ENCODE measurements at regions not wholly inside any gene's neighbourhood (a gene's known extent, or its start where the extent isn't known, plus 50 kb on each side); places are given as distances from the start of the nearest gene placed in this dataset.

DNA sequence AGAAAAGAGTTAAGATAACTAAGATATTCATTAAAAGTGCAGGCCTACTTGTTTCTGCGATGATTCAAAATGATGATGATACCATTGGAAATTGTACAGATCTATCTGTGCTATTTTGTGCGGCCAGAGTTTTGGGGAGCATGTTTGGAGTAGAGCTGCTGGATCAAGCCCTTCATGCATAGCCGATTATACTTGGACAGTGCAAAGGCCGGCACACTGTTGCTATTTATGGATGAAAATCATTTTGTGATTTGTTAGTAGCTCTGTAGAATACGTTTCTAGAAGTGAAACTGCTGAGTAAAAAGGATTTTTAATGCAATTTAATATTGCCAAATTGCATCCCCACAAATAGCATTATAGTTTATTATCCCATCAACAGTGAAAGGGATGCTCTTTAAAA is 82.1 kb upstream of the NMUR2 start:
- no peaks in the 10 kb centered on the region for H4K20me1 ChIP-seq (ENCODE audit: control insufficient read depth, insufficient read depth)
- no peak for DNase-seq (ENCODE audit: low read depth, low spot score)
- H2AFZ ChIP-seq (ENCODE audit: control insufficient read depth, low read depth, low read length): no peak overlapping the region
- TF ChIP-seq RBBP5 (conservative IDR thresholded peaks at IDR 0.05): no peak
- no peak for TF ChIP-seq HDAC6 (IDR thresholded peaks at IDR 0.05; ENCODE audit: unreplicated experiment)
- TF ChIP-seq, protein P1, sequence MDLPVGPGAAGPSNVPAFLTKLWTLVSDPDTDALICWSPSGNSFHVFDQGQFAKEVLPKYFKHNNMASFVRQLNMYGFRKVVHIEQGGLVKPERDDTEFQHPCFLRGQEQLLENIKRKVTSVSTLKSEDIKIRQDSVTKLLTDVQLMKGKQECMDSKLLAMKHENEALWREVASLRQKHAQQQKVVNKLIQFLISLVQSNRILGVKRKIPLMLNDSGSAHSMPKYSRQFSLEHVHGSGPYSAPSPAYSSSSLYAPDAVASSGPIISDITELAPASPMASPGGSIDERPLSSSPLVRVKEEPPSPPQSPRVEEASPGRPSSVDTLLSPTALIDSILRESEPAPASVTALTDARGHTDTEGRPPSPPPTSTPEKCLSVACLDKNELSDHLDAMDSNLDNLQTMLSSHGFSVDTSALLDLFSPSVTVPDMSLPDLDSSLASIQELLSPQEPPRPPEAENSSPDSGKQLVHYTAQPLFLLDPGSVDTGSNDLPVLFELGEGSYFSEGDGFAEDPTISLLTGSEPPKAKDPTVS (IDR thresholded peaks at IDR 0.05; ENCODE audit: low read depth, low read length): no peak
- TF ChIP-seq, protein P2, sequence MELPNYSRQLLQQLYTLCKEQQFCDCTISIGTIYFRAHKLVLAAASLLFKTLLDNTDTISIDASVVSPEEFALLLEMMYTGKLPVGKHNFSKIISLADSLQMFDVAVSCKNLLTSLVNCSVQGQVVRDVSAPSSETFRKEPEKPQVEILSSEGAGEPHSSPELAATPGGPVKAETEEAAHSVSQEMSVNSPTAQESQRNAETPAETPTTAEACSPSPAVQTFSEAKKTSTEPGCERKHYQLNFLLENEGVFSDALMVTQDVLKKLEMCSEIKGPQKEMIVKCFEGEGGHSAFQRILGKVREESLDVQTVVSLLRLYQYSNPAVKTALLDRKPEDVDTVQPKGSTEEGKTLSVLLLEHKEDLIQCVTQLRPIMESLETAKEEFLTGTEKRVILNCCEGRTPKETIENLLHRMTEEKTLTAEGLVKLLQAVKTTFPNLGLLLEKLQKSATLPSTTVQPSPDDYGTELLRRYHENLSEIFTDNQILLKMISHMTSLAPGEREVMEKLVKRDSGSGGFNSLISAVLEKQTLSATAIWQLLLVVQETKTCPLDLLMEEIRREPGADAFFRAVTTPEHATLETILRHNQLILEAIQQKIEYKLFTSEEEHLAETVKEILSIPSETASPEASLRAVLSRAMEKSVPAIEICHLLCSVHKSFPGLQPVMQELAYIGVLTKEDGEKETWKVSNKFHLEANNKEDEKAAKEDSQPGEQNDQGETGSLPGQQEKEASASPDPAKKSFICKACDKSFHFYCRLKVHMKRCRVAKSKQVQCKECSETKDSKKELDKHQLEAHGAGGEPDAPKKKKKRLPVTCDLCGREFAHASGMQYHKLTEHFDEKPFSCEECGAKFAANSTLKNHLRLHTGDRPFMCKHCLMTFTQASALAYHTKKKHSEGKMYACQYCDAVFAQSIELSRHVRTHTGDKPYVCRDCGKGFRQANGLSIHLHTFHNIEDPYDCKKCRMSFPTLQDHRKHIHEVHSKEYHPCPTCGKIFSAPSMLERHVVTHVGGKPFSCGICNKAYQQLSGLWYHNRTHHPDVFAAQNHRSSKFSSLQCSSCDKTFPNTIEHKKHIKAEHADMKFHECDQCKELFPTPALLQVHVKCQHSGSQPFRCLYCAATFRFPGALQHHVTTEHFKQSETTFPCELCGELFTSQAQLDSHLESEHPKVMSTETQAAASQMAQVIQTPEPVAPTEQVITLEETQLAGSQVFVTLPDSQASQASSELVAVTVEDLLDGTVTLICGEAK (IDR thresholded peaks at IDR 0.05; ENCODE audit: borderline replicate concordance): no peak
- TF ChIP-seq SREBF1 (IDR thresholded peaks at IDR 0.05; ENCODE audit: low read length): no peak
- no peak for TF ChIP-seq YBX1 (IDR thresholded peaks at IDR 0.05)
- no peak for TF ChIP-seq ZNF207 (IDR thresholded peaks at IDR 0.05; ENCODE audit: borderline replicate concordance)
- no peak for FAIRE-seq
- H3K79me2 ChIP-seq (ENCODE audit: control insufficient read depth, insufficient read depth, low read length): no peaks in the 10 kb centered on the region
- ChIA-PET RAD21 (ENCODE audit: unreplicated experiment) (no interaction called here), SMC1A (ENCODE audit: uncharacterized antibody, unreplicated experiment) (interaction anchor here (1.0 kb wide), 1 partner anchor 16 kb away, joined by 3 read pairs; no protein-coding TSS in a partner anchor), POLR2A (no interaction called here), CTCF (interaction anchor here (0.6 to 1.5 kb wide), 3 partner anchors 27 to 107 kb away, joined by 3 to 6 read pairs (median 3); no protein-coding TSS in a partner anchor)
- no peak overlapping the region for H3K9ac ChIP-seq (ENCODE audit: control insufficient read depth, insufficient read depth, low read length)
- H3K4me3 ChIP-seq: no peak overlapping the region
- H3K4me1 ChIP-seq (ENCODE audit: control insufficient read depth, insufficient read depth, low read length): no peaks in the 10 kb centered on the region
- H3K27ac ChIP-seq (ENCODE audit: control insufficient read depth, insufficient read depth): no peak overlapping the region
- H3K4me2 ChIP-seq (ENCODE audit: control insufficient read depth, insufficient read depth): no peak overlapping the region
- intact Hi-C loops (cut with micrococcal nuclease; ENCODE audit: unreplicated experiment) (no loop called here), in situ Hi-C loops (cut with MboI) (no loop called here)
- no peaks in the 10 kb centered on the region for H3K27me3 ChIP-seq (replicated peaks in 1 of 2; ENCODE audit: control insufficient read depth in 2 of 2, insufficient read depth in 2 of 2, low read length in 1 of 2)
- 49% methylated on average over 5 of the region's 5 CpGs for WGBS (ENCODE audit: insufficient coverage, insufficient replicate concordance, low lambda C conversion rate, missing lambda C conversion rate)
- H3K9me3 ChIP-seq (replicated peaks; ENCODE audit: control insufficient read depth, insufficient read depth, low read length): no peaks in the 10 kb centered on the region
- no peaks in the 10 kb centered on the region for H3K36me3 ChIP-seq (ENCODE audit: control insufficient read depth in 2 of 2, insufficient read depth in 2 of 2, low read length in 1 of 2)
- no TSS peak for BruUV-seq (replicated peaks)
- no peak for ATAC-seq
